ENCODE measurements at regions not wholly inside any gene's neighbourhood (a gene's known extent, or its start where the extent isn't known, plus 50 kb on each side); places are given as distances from the start of the nearest gene placed in this dataset.

- no peak for TF ChIP-seq REST (IDR thresholded peaks at IDR 0.05; ENCODE audit: insufficient read depth in 1 of 2, low read depth in 2 of 2, low read length in 2 of 2)
- TF ChIP-seq TAF1 (IDR thresholded peaks at IDR 0.05; ENCODE audit: borderline replicate concordance, insufficient read depth, low read length), result no peak
- TF ChIP-seq POLR2AphosphoS5 (IDR thresholded peaks at IDR 0.05; ENCODE audit: low read depth, low read length), result no peak
- no peak for TF ChIP-seq FOXP2 (optimal IDR thresholded peaks at IDR 0.05; ENCODE audit: borderline replicate concordance, extremely low read depth, extremely low read length, insufficient read depth)
- TF ChIP-seq SIN3A (IDR thresholded peaks at IDR 0.05; ENCODE audit: borderline replicate concordance, insufficient read depth, low read length), result no peak
Observed at GRCh38 chr1:213492161-213493041, 441.4 kb downstream of the RPS6KC1 start.

GRCh38 chr1:213499444-213499843, 448.4 kb downstream of the RPS6KC1 start:
- TF ChIP-seq TAF1 (IDR thresholded peaks at IDR 0.05; ENCODE audit: borderline replicate concordance, insufficient read depth, low read length), result no peak
- no peak for TF ChIP-seq REST (IDR thresholded peaks at IDR 0.05; ENCODE audit: insufficient read depth in 1 of 2, low read depth in 2 of 2, low read length in 2 of 2)
- TF ChIP-seq POLR2AphosphoS5 (IDR thresholded peaks at IDR 0.05; ENCODE audit: low read depth, low read length), result no peak
- no peak for TF ChIP-seq SIN3A (IDR thresholded peaks at IDR 0.05; ENCODE audit: borderline replicate concordance, insufficient read depth, low read length)
- no peak for TF ChIP-seq FOXP2 (optimal IDR thresholded peaks at IDR 0.05; ENCODE audit: borderline replicate concordance, extremely low read depth, extremely low read length, insufficient read depth)

DNA sequence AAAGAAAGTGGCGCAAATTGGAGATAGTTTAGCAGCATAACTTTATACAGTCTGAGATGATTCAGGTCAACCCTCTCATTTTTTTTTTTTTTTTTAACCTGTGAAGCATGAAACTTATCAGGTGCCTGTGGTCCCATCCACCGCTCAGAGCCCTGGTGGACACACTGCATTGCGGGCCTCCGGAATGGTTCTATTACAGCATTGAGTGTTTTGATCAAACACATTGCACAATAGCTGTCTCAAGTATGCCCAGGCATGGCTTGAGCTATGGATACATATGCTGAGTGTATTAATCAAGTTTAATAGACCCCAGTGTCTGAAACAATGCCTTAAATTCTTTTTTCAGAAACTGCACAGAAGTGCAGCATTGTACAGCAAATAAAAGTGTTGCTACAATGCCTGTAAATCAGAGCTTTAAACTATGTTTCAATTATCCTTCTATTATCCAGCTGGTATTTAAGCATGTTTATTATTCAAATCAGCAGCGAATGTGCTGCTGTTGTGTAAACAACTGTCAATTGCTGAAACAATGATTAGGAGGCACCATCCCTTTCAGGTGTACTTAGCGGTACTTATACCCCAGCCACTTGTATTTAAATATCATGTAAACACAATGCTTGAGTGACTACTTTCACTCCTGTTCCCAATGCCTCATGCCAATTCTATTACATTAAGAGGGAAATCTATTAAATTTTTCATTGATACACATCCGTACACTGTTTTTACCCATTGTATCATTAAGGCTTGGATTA, 456.6 kb downstream of the RPS6KC1 start:
- TF ChIP-seq SIN3A (IDR thresholded peaks at IDR 0.05; ENCODE audit: borderline replicate concordance, insufficient read depth, low read length) (no peak), POLR2AphosphoS5 (IDR thresholded peaks at IDR 0.05; ENCODE audit: low read depth, low read length) (no peak), TAF1 (IDR thresholded peaks at IDR 0.05; ENCODE audit: borderline replicate concordance, insufficient read depth, low read length) (no peak), FOXP2 (optimal IDR thresholded peaks at IDR 0.05; ENCODE audit: borderline replicate concordance, extremely low read depth, extremely low read length, insufficient read depth) (no peak), REST (IDR thresholded peaks at IDR 0.05; ENCODE audit: insufficient read depth in 1 of 2, low read depth in 2 of 2, low read length in 2 of 2) (no peak)

DNA sequence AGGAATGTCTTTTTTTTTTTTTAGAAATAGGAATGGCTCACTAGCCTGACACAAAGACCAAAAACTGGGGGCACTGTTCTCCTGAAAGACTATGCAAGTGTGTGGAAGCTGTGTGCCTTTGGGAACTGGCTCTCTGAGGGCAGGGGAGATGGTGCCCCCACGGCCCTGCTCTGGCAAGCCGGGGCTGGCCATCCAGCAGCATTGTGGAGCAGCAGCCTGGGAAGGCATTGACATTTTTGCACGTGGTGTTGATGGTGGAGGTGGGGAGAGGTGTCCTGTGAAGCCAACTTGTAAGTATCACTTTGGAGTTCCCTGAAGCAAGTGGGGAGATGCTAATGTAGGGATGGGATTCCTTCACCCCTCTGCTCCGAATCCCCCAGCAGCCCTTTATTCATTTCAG, 460.1 kb downstream of the RPS6KC1 start:
- no peak for TF ChIP-seq POLR2AphosphoS5 (IDR thresholded peaks at IDR 0.05; ENCODE audit: low read depth, low read length)
- TF ChIP-seq SIN3A (IDR thresholded peaks at IDR 0.05; ENCODE audit: borderline replicate concordance, insufficient read depth, low read length), result no peak
- no peak for TF ChIP-seq REST (IDR thresholded peaks at IDR 0.05; ENCODE audit: insufficient read depth in 1 of 2, low read depth in 2 of 2, low read length in 2 of 2)
